Left ventricle myocardium inferior (tissue), 1 donor: ENCODE measurements at regions not wholly inside any gene's neighbourhood (a gene's known extent, or its start where the extent isn't known, plus 50 kb on each side); places are given as distances from the start of the nearest gene placed in this dataset.

Experiments
- DNase-seq: peaks from one replicate; pipeline ENCODE4 v3.0.0-alpha.2; 2020
- H3K27ac ChIP-seq: fragments of 200-600 bp; replicated peaks from 2 replicates; pipeline ENCODE4 v1.8.0; 2021
- H3K27me3 ChIP-seq: fragments of 200-600 bp; 2 replicates; pipeline ENCODE4 v1.8.0; 2021; ENCODE audit warnings: low read depth
- H3K36me3 ChIP-seq: fragments of 200-600 bp; 2 replicates; pipeline ENCODE4 v1.8.0; 2021
- H3K4me1 ChIP-seq: fragments of 200-600 bp; 2 replicates; pipeline ENCODE4 v1.8.0; 2021
- H3K4me3 ChIP-seq: fragments of 200-600 bp; 2 replicates; pipeline ENCODE4 v1.8.0; 2021; ENCODE audit warnings: mild to moderate bottlenecking, moderate library complexity
- H3K9me3 ChIP-seq: fragments of 200-600 bp; replicated peaks from 2 replicates; pipeline ENCODE4 v1.8.0; 2021
- intact Hi-C: fragments of 100-400 bp; cut with micrococcal nuclease; formaldehyde crosslinking; loops from one replicate; pipeline ENCODE4 v1.11.0; 2022
- TF ChIP-seq, protein P1 (sequence below): fragments of 200-600 bp; IDR thresholded peaks from 2 replicates; pipeline ENCODE4 v1.8.0; 2021; ENCODE audit warnings: antibody characterized with exemption, mild to moderate bottlenecking, borderline replicate concordance
- donor health status: DM: no; HTN: yes; CAD: no; lungs with severe emphysema.

DNA sequence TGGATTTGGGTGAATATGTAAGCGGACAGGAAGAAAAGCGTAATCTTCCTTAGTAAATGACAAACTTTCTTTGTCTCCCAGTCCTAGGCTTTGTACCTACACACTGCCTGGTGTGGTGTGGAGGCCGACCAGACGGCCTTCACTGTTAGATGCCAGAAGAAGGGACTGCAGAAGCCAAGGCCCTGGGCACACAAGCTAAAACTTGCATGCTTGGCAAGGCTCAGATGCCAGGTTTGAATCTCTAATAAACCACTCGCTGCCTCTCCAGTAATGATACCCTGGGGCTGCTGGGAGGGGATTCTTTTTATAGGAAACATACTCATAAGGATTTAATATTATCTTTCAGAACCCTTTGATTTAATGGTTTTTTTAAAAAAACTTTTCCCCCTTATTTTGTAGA is 263.8 kb downstream of the PTPRC start:
- intact Hi-C loops = no loop called here

DNA sequence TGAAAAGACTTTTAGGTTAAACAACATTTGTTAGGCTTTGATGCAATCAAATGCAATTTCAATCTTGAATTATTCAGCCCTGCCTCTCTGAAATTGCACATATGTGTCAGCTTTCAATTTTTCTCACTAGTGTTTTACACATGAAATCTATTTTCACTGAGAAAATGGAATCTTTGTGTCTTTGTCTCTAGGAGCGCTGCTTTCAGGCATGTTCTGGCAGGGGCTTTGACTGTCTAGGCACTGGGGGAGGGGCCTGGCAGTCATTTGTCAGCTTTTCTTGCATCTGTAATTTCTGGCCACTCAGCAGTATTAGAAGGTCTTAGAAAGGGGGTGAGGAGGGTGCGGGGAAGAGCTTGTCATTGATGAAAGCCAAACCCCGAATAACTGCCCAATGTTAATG is 264.4 kb downstream of the PTPRC start:
- Histone ChIP-seq H3K9me3 (no peaks in the 10 kb centered on the region), H3K27me3 (no peaks in the 10 kb centered on the region), H3K27ac (peak overlapping the region; percentile 65), H3K4me3 (peak overlapping the region; percentile 5), H3K36me3 (peaks cover 21% of the 10 kb centered on the region), H3K4me1 (peaks cover 57% of the 10 kb centered on the region)
- no peak for DNase-seq
- TF ChIP-seq, protein P1, sequence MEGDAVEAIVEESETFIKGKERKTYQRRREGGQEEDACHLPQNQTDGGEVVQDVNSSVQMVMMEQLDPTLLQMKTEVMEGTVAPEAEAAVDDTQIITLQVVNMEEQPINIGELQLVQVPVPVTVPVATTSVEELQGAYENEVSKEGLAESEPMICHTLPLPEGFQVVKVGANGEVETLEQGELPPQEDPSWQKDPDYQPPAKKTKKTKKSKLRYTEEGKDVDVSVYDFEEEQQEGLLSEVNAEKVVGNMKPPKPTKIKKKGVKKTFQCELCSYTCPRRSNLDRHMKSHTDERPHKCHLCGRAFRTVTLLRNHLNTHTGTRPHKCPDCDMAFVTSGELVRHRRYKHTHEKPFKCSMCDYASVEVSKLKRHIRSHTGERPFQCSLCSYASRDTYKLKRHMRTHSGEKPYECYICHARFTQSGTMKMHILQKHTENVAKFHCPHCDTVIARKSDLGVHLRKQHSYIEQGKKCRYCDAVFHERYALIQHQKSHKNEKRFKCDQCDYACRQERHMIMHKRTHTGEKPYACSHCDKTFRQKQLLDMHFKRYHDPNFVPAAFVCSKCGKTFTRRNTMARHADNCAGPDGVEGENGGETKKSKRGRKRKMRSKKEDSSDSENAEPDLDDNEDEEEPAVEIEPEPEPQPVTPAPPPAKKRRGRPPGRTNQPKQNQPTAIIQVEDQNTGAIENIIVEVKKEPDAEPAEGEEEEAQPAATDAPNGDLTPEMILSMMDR = no peak
- intact Hi-C loops = no loop called here

More for the DNA sequence above, 263.8 kb downstream of the PTPRC start:
- H3K36me3 ChIP-seq = peaks cover 21% of the 10 kb centered on the region
- TF ChIP-seq, protein P1 = no peak
- peaks cover 51% of the 10 kb centered on the region for H3K4me1 ChIP-seq
- no peaks in the 10 kb centered on the region for H3K9me3 ChIP-seq
- peak overlapping the region; percentile 0 for H3K27ac ChIP-seq
- H3K27me3 ChIP-seq = no peaks in the 10 kb centered on the region
- no peak for DNase-seq
- no peak overlapping the region for H3K4me3 ChIP-seq

DNA sequence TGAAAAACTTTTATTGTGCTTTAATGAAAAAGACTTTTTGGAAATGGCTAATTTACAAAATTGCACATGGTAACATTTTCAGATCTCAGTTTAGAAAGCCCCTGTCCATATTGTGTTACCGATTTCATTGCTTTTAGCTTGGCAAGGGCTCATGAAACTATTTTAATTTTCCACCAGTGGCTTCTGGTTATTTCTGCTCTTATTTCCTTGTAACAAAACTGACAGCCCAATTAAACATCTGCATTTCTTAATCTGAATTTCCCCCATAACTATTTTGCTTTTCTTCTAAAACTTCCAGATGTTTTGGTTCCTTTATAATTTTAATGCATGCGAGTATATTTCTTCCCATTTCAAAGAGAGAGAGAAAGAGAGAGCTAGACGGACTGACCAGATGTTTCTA is 264.8 kb downstream of the PTPRC start:
- intact Hi-C loops = no loop called here
- Histone ChIP-seq H3K4me3 (peak overlapping the region; percentile 7), H3K27ac (peak overlapping the region; percentile 65), H3K4me1 (peaks cover 59% of the 10 kb centered on the region), H3K9me3 (no peaks in the 10 kb centered on the region), H3K27me3 (no peaks in the 10 kb centered on the region), H3K36me3 (peaks cover 18% of the 10 kb centered on the region)
- no peak for DNase-seq
- TF ChIP-seq, protein P1 = no peak

DNA sequence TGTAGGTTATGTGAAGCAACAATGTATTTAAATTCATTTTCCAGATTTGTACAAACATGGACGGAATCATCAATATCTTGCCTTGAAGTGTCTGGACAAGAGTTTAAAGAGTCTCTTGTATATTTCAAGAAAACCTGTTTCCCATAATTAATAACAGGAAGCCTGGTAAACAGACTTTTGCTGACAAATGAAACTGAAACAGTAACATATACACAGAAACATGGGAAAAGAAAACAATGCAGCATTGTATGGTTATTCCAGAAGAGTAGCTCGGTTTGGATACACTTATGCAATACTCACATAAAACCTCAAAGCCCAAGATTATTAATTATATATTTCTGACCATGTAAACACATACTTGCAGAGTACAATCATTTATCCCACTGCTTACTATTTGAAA is 265.5 kb downstream of the PTPRC start:
- peak overlapping the region; percentile 65 for H3K27ac ChIP-seq
- DNase-seq = no peak
- peak overlapping the region; percentile 7 for H3K4me3 ChIP-seq
- TF ChIP-seq, protein P1 = no peak
- H3K27me3 ChIP-seq = no peaks in the 10 kb centered on the region
- peaks cover 59% of the 10 kb centered on the region for H3K4me1 ChIP-seq
- no peaks in the 10 kb centered on the region for H3K9me3 ChIP-seq
- H3K36me3 ChIP-seq = peaks cover 11% of the 10 kb centered on the region
- intact Hi-C loops = no loop called here

DNA sequence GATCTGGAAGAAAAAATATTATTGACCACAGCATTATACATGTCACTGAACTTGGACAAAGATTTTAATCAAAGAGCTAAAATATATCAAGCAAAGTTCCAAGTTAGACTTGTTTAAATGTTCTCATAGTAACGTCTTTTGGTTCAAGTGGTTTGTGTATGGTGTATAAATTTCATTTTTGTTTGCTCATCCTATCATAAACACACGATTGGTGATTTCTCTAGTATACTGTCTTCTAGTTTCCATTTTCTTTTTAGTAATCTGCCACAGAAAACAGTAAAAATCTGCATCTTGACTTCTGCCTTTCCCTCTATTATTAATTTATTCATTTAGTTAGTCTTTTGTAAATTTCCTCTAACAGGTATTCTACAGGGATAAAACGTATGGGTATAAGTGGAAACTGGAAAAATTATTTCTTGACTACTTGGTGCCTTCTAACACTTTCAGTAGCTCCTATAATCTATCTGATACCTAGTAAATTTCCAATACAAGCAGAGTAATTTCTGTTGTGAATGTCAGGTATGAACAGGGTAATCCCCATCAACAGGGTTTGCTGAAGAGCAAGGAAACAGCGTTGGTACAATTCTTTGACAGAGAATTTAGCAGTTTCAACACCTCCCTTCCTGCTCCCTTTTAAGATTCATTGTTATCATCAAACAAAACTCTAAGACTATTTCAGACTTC is 268.0 kb downstream of the PTPRC start:
- no peak for DNase-seq
- Histone ChIP-seq H3K4me1 (peaks cover 53% of the 10 kb centered on the region), H3K27ac (peak overlapping the region; percentile 60), H3K36me3 (no peaks in the 10 kb centered on the region), H3K9me3 (no peaks in the 10 kb centered on the region), H3K4me3 (no peak overlapping the region), H3K27me3 (no peaks in the 10 kb centered on the region)
- intact Hi-C loops = no loop called here
- TF ChIP-seq, protein P1 = no peak
